Ascending aorta (tissue), 2 donors: ENCODE measurements at regions not wholly inside any gene's neighbourhood (a gene's known extent, or its start where the extent isn't known, plus 50 kb on each side); places are given as distances from the start of the nearest gene placed in this dataset.

ENCODE experiments used
- DNase-seq, 2 donors: peaks; one replicate each; pipeline ENCODE4 v3.0.0-alpha.2; 2019; ENCODE audit warnings: low spot score in 2 of 2
- H3K27ac ChIP-seq, 2 donors: fragments of 200-600 bp; sonication (generic); one replicate each; pipeline ENCODE4 v1.5.1; 2016 to 2017; ENCODE audit warnings: mild to moderate bottlenecking in 1 of 2
- H3K27me3 ChIP-seq: fragments of 200-600 bp; sonication (generic); one replicate; pipeline ENCODE4 v1.5.1; 2017
- H3K36me3 ChIP-seq, 2 donors: fragments of 200-600 bp; sonication (generic); one replicate each; pipeline ENCODE4 v1.5.1; 2016
- H3K4me1 ChIP-seq, 2 donors: fragments of 200-600 bp; sonication (generic); one replicate each; pipeline ENCODE4 v1.5.1; 2016 to 2017; ENCODE audit warnings: mild to moderate bottlenecking in 1 of 2
- H3K4me3 ChIP-seq, 2 donors: fragments of 200-600 bp; sonication (generic); one replicate each; pipeline ENCODE4 v1.5.1; 2016 to 2017; ENCODE audit warnings: mild to moderate bottlenecking in 1 of 2
- H3K9me3 ChIP-seq, 2 donors: fragments of 200-600 bp; sonication (generic); one replicate each; pipeline ENCODE4 v1.5.1; 2016
- intact Hi-C: fragments of 100-400 bp; cut with DNase I; formaldehyde crosslinking; loops from one replicate; pipeline ENCODE4 v1.15.1; 2023
- TF ChIP-seq, protein P1 (sequence below), 3 experiments: fragments of 200-600 bp in 2 of 3; fragments of 450-650 bp in 1 of 3; sonication (generic) in 2 of 3; IDR thresholded peaks; one replicate each; pipeline ENCODE4 v1.5.1; 2016 to 2019; ENCODE audit warnings: antibody characterized with exemption in 3 of 3, mild to moderate bottlenecking in 1 of 3, moderate library complexity in 1 of 3

GRCh38 chr12:67019070-67019469 lies 250.1 kb upstream of the CAND1 start:
- no peaks in the 10 kb centered on the region for H3K27me3 ChIP-seq
- H3K36me3 ChIP-seq = no peaks in the 10 kb centered on the region
- H3K9me3 ChIP-seq = no peaks in the 10 kb centered on the region
- H3K4me3 ChIP-seq = no peak overlapping the region
- intact Hi-C loops = no loop called here
- TF ChIP-seq, protein P1, sequence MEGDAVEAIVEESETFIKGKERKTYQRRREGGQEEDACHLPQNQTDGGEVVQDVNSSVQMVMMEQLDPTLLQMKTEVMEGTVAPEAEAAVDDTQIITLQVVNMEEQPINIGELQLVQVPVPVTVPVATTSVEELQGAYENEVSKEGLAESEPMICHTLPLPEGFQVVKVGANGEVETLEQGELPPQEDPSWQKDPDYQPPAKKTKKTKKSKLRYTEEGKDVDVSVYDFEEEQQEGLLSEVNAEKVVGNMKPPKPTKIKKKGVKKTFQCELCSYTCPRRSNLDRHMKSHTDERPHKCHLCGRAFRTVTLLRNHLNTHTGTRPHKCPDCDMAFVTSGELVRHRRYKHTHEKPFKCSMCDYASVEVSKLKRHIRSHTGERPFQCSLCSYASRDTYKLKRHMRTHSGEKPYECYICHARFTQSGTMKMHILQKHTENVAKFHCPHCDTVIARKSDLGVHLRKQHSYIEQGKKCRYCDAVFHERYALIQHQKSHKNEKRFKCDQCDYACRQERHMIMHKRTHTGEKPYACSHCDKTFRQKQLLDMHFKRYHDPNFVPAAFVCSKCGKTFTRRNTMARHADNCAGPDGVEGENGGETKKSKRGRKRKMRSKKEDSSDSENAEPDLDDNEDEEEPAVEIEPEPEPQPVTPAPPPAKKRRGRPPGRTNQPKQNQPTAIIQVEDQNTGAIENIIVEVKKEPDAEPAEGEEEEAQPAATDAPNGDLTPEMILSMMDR (IDR thresholded peaks at IDR 0.05) = no peak
- H3K4me1 ChIP-seq = no peaks in the 10 kb centered on the region
- no peak overlapping the region for H3K27ac ChIP-seq
- DNase-seq = no peak

DNA sequence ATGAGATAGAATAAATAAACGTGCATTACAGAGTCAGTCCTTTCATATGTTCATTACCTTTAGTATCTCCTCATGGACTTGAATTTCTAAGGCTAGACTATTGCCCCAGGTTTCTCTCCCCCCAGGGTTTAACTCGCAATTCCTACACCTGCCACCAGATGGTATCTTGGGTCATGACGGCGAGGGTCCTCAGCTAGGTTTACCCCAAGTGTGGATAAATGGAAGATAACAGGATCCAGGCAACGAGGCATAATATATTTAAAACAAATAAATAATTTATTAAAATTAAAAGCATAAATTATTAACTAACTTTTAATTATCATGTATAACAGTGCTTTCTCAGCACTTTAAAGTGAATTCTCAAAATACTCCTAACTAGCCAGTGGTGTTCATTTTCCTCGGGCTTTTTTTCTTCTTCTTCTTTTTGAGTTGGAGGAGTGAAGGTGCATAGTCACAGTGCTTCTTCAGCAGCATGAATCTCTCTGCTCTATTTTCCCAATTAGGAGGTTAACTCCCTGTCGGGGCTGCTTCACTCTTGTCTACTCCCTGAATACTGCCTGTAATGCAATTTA lies 243.5 kb upstream of the CAND1 start:
- Histone ChIP-seq H3K9me3 (no peaks in the 10 kb centered on the region), H3K27ac (no peak overlapping the region), H3K4me3 (no peak overlapping the region), H3K4me1 (no peaks in the 10 kb centered on the region), H3K27me3 (no peaks in the 10 kb centered on the region), H3K36me3 (no peaks in the 10 kb centered on the region)
- TF ChIP-seq, protein P1 (IDR thresholded peaks at IDR 0.05) = peak in 2 of 3 experiments; percentile 38 to 49
- DNase-seq = no peak
- intact Hi-C loops = no loop called here

- TF ChIP-seq, protein P1 (IDR thresholded peaks at IDR 0.05) = no peak
- Histone ChIP-seq H3K27me3 (no peaks in the 10 kb centered on the region), H3K27ac (no peak overlapping the region), H3K4me3 (no peak overlapping the region), H3K4me1 (no peaks in the 10 kb centered on the region), H3K36me3 (no peaks in the 10 kb centered on the region), H3K9me3 (no peaks in the 10 kb centered on the region)
- no peak for DNase-seq
- intact Hi-C loops = no loop called here
These were observed 242.5 kb upstream of the CAND1 start for GRCh38 chr12:67026487-67027246.

GRCh38 chr12:67028529-67028928 lies 240.6 kb upstream of the CAND1 start:
- Histone ChIP-seq H3K4me1 (no peaks in the 10 kb centered on the region), H3K27ac (no peak overlapping the region), H3K9me3 (no peaks in the 10 kb centered on the region), H3K4me3 (no peak overlapping the region), H3K27me3 (no peaks in the 10 kb centered on the region), H3K36me3 (no peaks in the 10 kb centered on the region)
- TF ChIP-seq, protein P1 (IDR thresholded peaks at IDR 0.05) = no peak
- no peak for DNase-seq
- intact Hi-C loops = no loop called here

- H3K27ac ChIP-seq = no peak overlapping the region
- no peaks in the 10 kb centered on the region for H3K4me1 ChIP-seq
- no peaks in the 10 kb centered on the region for H3K27me3 ChIP-seq
- intact Hi-C loops = no loop called here
- H3K9me3 ChIP-seq = no peaks in the 10 kb centered on the region
- DNase-seq = no peak
- no peak overlapping the region for H3K4me3 ChIP-seq
- TF ChIP-seq, protein P1 (IDR thresholded peaks at IDR 0.05) = no peak
- H3K36me3 ChIP-seq = no peaks in the 10 kb centered on the region
These were observed 234.9 kb upstream of the CAND1 start for GRCh38 chr12:67034110-67034879.
